ENCODE measurements at regions not wholly inside any gene's neighbourhood (a gene's known extent, or its start where the extent isn't known, plus 50 kb on each side); places are given as distances from the start of the nearest gene placed in this dataset.
A peak's percentile ranks its signal among the peaks of the same experiment; 100 is the strongest.

DNA sequence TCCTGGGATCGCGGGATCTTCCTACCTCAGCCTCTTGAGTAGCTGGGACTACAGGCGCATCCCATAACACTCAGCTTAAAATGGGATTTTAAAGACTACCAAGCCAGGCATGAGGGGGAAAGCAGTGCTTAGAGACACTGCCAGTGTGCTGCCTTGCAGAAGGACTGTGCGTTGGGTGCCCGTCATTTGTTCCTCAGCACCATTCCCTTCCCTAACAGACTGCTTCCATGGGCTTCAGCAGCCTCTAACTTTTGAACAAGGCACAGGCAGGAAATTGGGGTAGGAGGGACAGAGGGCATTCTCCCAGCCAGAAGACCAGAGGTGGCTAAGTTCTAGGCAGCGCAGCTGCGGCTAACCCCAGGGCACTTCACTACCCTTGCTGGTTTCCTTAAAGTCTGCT, 73.9 kb upstream of the USP24 start:
- no peak for ATAC-seq (ENCODE audit: low read depth)
- H3K4me3 ChIP-seq (ENCODE audit: severe bottlenecking), result no peak overlapping the region
- no peaks in the 10 kb centered on the region for H3K36me3 ChIP-seq (ENCODE audit: low read depth)
- no peak for DNase-seq (ENCODE audit: low spot score)
- no peak overlapping the region for H3K27ac ChIP-seq (ENCODE audit: poor library complexity, severe bottlenecking)
- H3K9me3 ChIP-seq (ENCODE audit: severe bottlenecking), result no peaks in the 10 kb centered on the region
- peaks cover 3% of the 10 kb centered on the region for H3K4me1 ChIP-seq (ENCODE audit: insufficient read depth, poor library complexity, severe bottlenecking)
- H3K27me3 ChIP-seq (ENCODE audit: insufficient read depth, poor library complexity, severe bottlenecking), result no peaks in the 10 kb centered on the region
- TF ChIP-seq, protein P1, sequence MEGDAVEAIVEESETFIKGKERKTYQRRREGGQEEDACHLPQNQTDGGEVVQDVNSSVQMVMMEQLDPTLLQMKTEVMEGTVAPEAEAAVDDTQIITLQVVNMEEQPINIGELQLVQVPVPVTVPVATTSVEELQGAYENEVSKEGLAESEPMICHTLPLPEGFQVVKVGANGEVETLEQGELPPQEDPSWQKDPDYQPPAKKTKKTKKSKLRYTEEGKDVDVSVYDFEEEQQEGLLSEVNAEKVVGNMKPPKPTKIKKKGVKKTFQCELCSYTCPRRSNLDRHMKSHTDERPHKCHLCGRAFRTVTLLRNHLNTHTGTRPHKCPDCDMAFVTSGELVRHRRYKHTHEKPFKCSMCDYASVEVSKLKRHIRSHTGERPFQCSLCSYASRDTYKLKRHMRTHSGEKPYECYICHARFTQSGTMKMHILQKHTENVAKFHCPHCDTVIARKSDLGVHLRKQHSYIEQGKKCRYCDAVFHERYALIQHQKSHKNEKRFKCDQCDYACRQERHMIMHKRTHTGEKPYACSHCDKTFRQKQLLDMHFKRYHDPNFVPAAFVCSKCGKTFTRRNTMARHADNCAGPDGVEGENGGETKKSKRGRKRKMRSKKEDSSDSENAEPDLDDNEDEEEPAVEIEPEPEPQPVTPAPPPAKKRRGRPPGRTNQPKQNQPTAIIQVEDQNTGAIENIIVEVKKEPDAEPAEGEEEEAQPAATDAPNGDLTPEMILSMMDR (IDR thresholded peaks at IDR 0.05; ENCODE audit: poor library complexity, severe bottlenecking), result no peak

DNA sequence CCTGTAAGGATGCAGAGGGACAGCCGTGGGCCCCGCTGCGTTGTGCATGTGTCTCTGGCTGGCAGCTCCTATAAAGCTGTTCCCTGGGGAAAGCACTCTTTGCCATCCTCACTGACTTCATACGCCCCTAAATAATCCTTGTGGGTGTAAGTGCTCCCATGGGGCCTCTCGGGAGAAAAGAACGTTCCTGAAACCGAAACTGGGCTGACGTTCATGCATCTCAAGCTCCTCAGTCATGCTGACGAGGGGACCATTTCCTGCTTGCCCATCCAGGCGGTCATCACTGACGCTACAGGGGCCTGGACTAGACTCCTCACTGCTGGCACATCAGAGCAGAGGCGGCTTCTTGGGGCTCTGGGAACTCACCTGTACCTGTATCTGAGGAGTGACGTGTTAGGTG, 73.1 kb upstream of the USP24 start:
- no peaks in the 10 kb centered on the region for H3K9me3 ChIP-seq (ENCODE audit: severe bottlenecking)
- no peaks in the 10 kb centered on the region for H3K36me3 ChIP-seq (ENCODE audit: low read depth)
- H3K27me3 ChIP-seq (ENCODE audit: insufficient read depth, poor library complexity, severe bottlenecking), result no peaks in the 10 kb centered on the region
- TF ChIP-seq, protein P1 (IDR thresholded peaks at IDR 0.05; ENCODE audit: poor library complexity, severe bottlenecking), result no peak
- H3K27ac ChIP-seq (ENCODE audit: poor library complexity, severe bottlenecking), result no peak overlapping the region
- ATAC-seq (ENCODE audit: low read depth), result no peak
- DNase-seq (ENCODE audit: low spot score), result no peak
- peaks cover 3% of the 10 kb centered on the region for H3K4me1 ChIP-seq (ENCODE audit: insufficient read depth, poor library complexity, severe bottlenecking)
- H3K4me3 ChIP-seq (ENCODE audit: severe bottlenecking), result no peak overlapping the region

DNA sequence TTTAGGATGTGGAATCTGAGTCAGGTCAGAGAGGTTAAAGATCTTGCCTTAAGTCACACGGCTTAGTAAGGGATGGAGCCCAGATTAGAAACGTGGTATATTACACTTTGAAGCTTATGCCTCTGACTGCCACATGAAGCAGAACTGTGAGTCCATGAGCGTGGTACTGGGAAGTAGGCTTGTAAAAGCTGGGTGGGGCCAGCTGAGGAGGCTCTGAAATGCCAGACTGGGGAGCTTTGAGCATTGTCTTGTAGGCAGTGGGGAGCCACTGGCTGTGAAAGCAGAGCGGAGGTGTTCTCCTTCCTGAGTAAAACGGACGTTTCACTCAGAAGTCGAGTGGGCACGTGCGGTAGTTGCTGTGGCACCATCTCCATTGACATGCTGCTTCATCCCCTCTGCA, 72.6 kb upstream of the USP24 start:
- Histone ChIP-seq H3K9me3 (ENCODE audit: severe bottlenecking) (no peaks in the 10 kb centered on the region), H3K27ac (ENCODE audit: poor library complexity, severe bottlenecking) (no peak overlapping the region), H3K27me3 (ENCODE audit: insufficient read depth, poor library complexity, severe bottlenecking) (no peaks in the 10 kb centered on the region), H3K4me1 (ENCODE audit: insufficient read depth, poor library complexity, severe bottlenecking) (peaks cover 3% of the 10 kb centered on the region), H3K4me3 (ENCODE audit: severe bottlenecking) (no peak overlapping the region), H3K36me3 (ENCODE audit: low read depth) (no peaks in the 10 kb centered on the region)
- TF ChIP-seq, protein P1 (IDR thresholded peaks at IDR 0.05; ENCODE audit: poor library complexity, severe bottlenecking), result no peak
- DNase-seq (ENCODE audit: low spot score) (no peak), ATAC-seq (ENCODE audit: low read depth) (no peak)

DNA sequence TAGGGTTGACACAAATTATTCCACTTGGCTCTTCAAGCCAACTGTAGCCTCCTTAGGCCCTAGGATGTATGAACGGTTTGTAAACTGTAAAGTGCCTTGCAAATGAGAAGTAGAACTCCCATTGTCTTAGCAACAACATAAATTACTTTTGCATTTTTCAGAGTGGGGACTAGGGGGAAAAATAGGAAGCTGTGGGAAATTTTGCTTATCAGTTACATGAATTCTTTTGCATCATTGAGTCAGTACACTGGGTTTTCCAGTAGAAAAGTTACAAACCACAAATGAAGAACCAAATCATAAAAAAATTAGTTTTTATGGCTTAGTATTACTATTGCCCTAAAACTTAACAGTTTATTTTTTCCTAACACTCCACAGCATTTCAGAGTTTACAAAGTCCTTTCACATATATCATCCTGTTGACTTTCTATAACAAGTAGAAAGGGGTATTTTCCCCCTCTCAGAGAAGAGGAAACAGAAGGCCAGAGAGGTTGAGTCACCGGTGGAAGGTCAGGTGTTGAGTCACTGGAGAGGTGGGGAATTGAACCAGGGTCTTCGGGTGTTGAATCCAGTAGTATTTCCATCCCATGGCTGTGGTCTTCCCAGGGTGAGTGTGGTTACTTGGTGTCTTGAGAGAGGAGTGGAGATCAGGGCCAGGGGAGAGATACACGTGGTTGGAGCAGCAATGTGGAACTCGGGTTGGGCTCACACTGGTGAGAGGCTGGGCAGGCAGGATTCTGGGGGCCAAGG, 71.9 kb upstream of the USP24 start:
- ATAC-seq (ENCODE audit: low read depth) (no peak), DNase-seq (ENCODE audit: low spot score) (no peak)
- H3K36me3 ChIP-seq (ENCODE audit: low read depth), result no peaks in the 10 kb centered on the region
- H3K27ac ChIP-seq (ENCODE audit: poor library complexity, severe bottlenecking), result no peak overlapping the region
- no peaks in the 10 kb centered on the region for H3K27me3 ChIP-seq (ENCODE audit: insufficient read depth, poor library complexity, severe bottlenecking)
- H3K4me1 ChIP-seq (ENCODE audit: insufficient read depth, poor library complexity, severe bottlenecking), result peaks cover 3% of the 10 kb centered on the region
- TF ChIP-seq, protein P1 (IDR thresholded peaks at IDR 0.05; ENCODE audit: poor library complexity, severe bottlenecking), result no peak
- no peak overlapping the region for H3K4me3 ChIP-seq (ENCODE audit: severe bottlenecking)
- no peaks in the 10 kb centered on the region for H3K9me3 ChIP-seq (ENCODE audit: severe bottlenecking)

DNA sequence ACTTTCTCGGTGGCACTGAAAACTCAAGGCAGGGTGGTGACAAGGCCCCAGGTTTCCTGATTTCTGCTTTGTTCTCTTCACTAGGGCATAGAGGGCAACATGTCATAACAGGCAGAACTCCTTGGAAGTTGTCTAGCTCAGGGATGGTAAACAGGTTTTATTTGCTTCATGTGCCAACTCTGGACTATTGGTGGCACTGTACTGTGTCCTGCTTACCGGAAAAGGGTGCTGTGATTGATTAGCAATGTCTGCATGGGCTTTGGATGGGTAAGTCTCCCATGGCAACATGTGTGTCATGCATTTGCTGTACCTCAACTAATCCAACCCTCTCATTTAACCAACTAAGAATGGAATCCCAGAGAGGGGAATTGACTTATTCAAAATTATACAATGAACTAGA, 70.7 kb upstream of the USP24 start:
- TF ChIP-seq, protein P1 (IDR thresholded peaks at IDR 0.05; ENCODE audit: poor library complexity, severe bottlenecking), result no peak
- DNase-seq (ENCODE audit: low spot score) (no peak), ATAC-seq (ENCODE audit: low read depth) (peak; percentile 52; the same call in 2 of the 3 replicates)
- H3K4me1 ChIP-seq (ENCODE audit: insufficient read depth, poor library complexity, severe bottlenecking), result peaks cover 3% of the 10 kb centered on the region
- no peaks in the 10 kb centered on the region for H3K36me3 ChIP-seq (ENCODE audit: low read depth)
- H3K4me3 ChIP-seq (ENCODE audit: severe bottlenecking), result no peak overlapping the region
- no peaks in the 10 kb centered on the region for H3K9me3 ChIP-seq (ENCODE audit: severe bottlenecking)
- H3K27ac ChIP-seq (ENCODE audit: poor library complexity, severe bottlenecking), result no peak overlapping the region
- H3K27me3 ChIP-seq (ENCODE audit: insufficient read depth, poor library complexity, severe bottlenecking), result no peaks in the 10 kb centered on the region

Measured in RWPE2 (cell line).